T-helper 2 cell treated with Interferon-gamma antibody and Interleukin-4, amounts not matched to agents 5 μg/mL and 100 μg/mL, for 36 hours (primary cell): ENCODE measurements at regions not wholly inside any gene's neighbourhood (a gene's known extent, or its start where the extent isn't known, plus 50 kb on each side); places are given as distances from the start of the nearest gene placed in this dataset.

ENCODE experiments used
- DNase-seq: peaks from one replicate; pipeline ENCODE4 v3.0.0; 2021; ENCODE audit warnings: low spot score
- H3K27ac Mint-ChIP-seq: one replicate; pipeline ENCODE4 v1.8.0; 2021; ENCODE audit warnings: mild to moderate bottlenecking, mixed read lengths
- H3K27me3 Mint-ChIP-seq: one replicate; pipeline ENCODE4 v1.8.0; 2021; ENCODE audit warnings: low read depth, mixed read lengths
- H3K36me3 Mint-ChIP-seq: one replicate; pipeline ENCODE4 v1.8.0; 2021; ENCODE audit warnings: low read depth, mixed read lengths
- H3K4me1 Mint-ChIP-seq: one replicate; pipeline ENCODE4 v1.8.0; 2021; ENCODE audit warnings: low read depth, mixed read lengths
- H3K4me3 Mint-ChIP-seq: one replicate; pipeline ENCODE4 v1.8.0; 2022; ENCODE audit warnings: mild to moderate bottlenecking, moderate library complexity, mixed read lengths
- H3K9me3 Mint-ChIP-seq: one replicate; pipeline ENCODE4 v1.8.0; 2021; ENCODE audit warnings: mixed read lengths

DNA sequence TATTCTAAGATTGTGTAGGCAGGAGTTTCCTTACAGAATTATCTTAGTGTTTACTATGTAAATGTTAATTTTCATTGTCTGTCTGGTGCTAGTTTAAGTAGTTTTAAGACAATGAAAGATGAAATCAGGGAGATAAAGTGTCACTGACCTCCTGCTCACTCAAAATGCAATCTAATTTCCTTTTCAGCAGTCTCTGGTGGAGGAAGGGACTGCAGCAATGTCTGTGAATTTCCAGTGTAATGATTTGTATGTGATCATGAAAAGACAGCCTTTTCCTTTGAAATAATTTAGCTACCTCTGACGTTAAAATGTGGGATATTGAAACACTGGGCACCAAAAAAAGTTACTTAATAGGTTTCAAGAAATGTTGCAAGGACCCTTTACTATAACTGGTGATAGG, 779.7 kb upstream of the FLRT2 start:
- H3K9me3 Mint-ChIP-seq, result peaks cover 20% of the 10 kb centered on the region
- DNase-seq, result no peak
- no peaks in the 10 kb centered on the region for H3K36me3 Mint-ChIP-seq
- no peak overlapping the region for H3K27ac Mint-ChIP-seq
- no peak overlapping the region for H3K4me3 Mint-ChIP-seq
- H3K27me3 Mint-ChIP-seq, result no peaks in the 10 kb centered on the region
- H3K4me1 Mint-ChIP-seq, result no peaks in the 10 kb centered on the region

DNA sequence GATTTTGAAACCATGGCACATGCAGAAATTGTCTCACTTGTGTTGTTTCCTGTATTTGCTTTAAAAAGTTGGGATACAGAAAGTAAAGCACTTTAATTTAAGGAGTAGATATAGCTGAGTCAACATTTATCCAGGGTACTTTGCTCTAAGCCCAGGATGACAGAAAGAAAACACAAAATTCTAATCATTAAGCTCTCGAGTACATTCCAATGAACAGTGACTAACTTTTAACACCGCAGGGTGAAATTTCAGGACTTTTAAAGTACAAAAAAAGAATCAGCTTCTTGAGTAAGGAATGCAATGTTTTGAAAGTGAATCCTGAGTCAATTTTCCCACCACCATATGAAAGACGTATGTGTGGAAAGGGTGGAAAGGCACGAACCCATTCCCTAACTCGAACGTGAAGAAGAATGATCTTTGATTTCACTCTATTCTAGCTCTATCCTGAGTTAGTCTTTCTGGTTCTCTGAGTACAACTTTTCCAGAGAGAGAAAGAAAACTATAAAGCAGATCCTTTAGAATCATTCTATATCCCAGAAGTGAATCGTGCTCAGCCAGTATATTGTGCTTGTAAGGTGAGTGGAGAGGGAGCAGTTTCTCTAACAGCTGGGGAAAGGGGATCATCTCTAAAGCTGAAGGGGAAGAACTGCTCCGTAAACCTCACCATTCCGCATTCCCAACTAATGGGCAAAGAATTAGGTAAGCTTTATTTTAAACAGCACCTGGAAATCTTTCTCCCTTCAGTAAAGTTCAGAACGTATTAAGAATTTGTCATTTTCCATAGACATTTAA, 779.0 kb upstream of the FLRT2 start:
- Mint-ChIP-seq H3K27me3 (no peaks in the 10 kb centered on the region), H3K4me1 (no peaks in the 10 kb centered on the region), H3K36me3 (no peaks in the 10 kb centered on the region), H3K27ac (no peak overlapping the region), H3K9me3 (peaks cover 24% of the 10 kb centered on the region), H3K4me3 (no peak overlapping the region)
- DNase-seq, result no peak

DNA sequence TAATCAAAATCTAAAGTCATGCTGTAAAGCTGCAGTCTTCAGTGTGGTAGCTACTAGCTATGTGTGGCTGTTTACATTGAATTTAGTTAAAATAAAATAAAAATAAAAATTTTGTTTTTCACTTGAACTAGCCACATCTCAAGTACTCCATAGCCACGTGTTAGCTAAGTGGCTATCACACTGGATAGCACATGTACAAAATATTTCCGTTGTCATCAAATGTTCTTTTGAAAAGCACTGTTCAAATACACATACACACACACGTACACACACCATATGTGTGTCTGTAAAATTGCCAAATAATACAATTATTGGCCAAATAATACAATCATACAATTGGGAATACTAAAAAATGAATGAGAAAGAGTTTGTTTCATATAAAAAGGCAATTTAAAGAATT, 778.2 kb upstream of the FLRT2 start:
- H3K27ac Mint-ChIP-seq, result no peak overlapping the region
- H3K4me1 Mint-ChIP-seq, result no peaks in the 10 kb centered on the region
- H3K4me3 Mint-ChIP-seq, result no peak overlapping the region
- peaks cover 24% of the 10 kb centered on the region for H3K9me3 Mint-ChIP-seq
- no peaks in the 10 kb centered on the region for H3K36me3 Mint-ChIP-seq
- no peaks in the 10 kb centered on the region for H3K27me3 Mint-ChIP-seq
- DNase-seq, result no peak

DNA sequence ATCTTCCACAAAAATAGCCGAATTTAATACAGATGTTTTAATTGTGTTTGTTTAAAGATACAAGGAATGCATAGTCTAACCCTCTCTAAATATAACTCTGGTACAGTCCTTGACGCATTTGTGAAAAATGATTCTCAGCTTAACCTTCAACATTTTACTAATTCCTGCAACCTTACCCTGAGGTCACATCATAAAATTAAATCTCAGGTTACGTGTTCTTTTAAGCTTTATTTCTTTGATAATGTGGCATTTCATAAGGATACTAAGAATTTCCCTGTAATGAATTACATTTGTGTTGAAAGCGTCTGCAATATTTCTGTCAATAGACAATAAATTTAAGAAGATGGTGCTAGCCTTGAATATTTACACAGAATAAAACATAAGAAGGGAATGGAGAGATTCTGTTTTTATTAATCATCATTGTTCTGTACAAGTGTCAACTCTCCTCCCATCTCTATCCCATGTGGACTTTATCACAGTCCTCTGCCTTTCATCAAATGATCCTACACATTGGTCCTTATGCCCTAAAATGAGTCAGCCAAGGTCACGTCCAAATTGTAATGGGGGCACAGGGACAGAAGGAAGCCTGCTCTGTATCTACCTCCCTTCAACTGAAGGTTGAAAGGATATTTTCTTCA, 769.3 kb upstream of the FLRT2 start:
- H3K27me3 Mint-ChIP-seq, result no peaks in the 10 kb centered on the region
- no peak overlapping the region for H3K27ac Mint-ChIP-seq
- no peak for DNase-seq

DNA sequence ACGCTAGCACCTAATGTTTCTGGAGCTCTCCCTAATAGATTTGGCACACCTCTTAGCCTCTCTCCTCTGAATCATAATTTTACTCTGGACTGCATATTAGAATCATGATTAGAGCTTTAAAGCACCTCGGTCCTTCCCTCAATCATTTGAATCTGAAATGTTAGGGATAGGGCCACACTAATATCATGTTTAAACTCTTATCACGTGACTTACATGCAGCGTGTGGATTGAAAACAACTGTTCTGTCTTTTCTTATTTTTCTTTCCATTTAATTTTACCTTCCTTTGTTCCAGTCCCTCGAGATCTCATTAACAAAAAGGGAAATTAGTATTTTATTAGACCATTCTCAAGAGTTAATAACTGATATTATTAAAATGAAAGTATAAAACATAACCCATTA, 762.5 kb upstream of the FLRT2 start:
- Mint-ChIP-seq H3K27ac (no peak overlapping the region), H3K27me3 (no peaks in the 10 kb centered on the region), H3K36me3 (no peaks in the 10 kb centered on the region), H3K4me3 (no peak overlapping the region), H3K4me1 (no peaks in the 10 kb centered on the region), H3K9me3 (peaks cover 33% of the 10 kb centered on the region)
- no peak for DNase-seq

More for the DNA sequence above, 769.3 kb upstream of the FLRT2 start:
- H3K36me3 Mint-ChIP-seq, result no peaks in the 10 kb centered on the region
- H3K4me1 Mint-ChIP-seq, result no peaks in the 10 kb centered on the region
- H3K4me3 Mint-ChIP-seq, result no peak overlapping the region
- peaks cover 30% of the 10 kb centered on the region for H3K9me3 Mint-ChIP-seq

DNA sequence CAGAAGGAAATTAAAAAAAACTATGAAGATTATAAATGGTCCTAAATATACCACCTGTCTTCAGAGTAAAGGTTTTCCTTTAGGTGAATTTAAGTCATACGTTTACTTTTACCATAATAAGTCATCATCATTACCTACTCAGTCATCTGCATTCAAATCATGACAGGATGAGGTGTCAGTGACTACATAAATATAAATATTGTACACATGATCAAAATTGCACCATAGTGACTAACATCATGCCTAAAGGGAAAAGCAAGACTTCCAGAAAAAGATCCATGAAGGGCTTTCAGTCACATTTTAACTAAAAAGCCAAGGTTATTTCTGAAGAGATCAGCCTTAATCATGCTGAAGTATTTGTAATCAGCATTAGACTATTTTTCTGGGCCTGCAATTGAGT, 759.9 kb upstream of the FLRT2 start:
- peaks cover 32% of the 10 kb centered on the region for H3K9me3 Mint-ChIP-seq
- no peaks in the 10 kb centered on the region for H3K4me1 Mint-ChIP-seq
- no peaks in the 10 kb centered on the region for H3K27me3 Mint-ChIP-seq
- H3K27ac Mint-ChIP-seq, result no peak overlapping the region
- no peak overlapping the region for H3K4me3 Mint-ChIP-seq
- no peak for DNase-seq
- no peaks in the 10 kb centered on the region for H3K36me3 Mint-ChIP-seq

DNA sequence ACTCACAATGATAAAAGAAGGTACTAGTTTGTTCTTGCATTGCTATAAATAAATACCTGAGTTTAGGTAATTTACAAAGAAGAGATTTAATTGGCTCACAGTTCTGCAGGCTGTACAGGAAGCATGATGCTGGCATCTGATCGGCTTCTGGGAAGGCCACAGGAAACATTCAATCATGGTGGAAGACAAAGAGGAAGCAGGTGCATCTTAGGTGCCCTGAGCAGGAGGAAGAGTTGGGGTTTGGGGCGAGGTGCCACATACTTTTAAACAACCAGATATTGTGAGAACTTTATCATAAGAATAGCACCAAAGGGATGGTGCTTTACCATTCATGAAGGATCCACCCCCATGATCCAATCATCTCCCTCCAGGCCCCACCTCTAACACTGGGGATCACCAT, 752.6 kb upstream of the FLRT2 start:
- DNase-seq, result no peak
- H3K4me1 Mint-ChIP-seq, result no peaks in the 10 kb centered on the region
- no peak overlapping the region for H3K27ac Mint-ChIP-seq
- H3K9me3 Mint-ChIP-seq, result peaks cover 37% of the 10 kb centered on the region
- no peaks in the 10 kb centered on the region for H3K36me3 Mint-ChIP-seq
- H3K4me3 Mint-ChIP-seq, result no peak overlapping the region
- H3K27me3 Mint-ChIP-seq, result no peaks in the 10 kb centered on the region

DNA sequence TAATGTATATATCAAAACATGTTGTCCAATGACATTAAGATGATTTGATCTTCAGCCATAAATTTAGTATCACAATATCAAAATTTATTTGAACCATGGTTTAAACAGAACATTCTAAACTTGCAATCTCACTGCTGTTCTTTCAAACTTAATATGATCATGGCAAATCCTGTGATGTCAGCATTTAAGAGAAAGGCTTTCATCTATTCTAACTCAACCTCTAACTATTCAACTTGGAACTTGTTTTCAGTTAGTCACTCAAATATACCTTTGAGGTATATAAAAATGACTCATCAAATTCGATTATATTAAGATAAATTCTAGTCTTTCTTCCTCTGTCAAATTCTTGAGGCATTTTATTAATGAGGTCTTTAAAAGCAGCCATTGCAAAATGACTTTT, 747.0 kb upstream of the FLRT2 start:
- Mint-ChIP-seq H3K9me3 (peaks cover 28% of the 10 kb centered on the region), H3K27ac (no peak overlapping the region), H3K4me3 (no peak overlapping the region), H3K4me1 (no peaks in the 10 kb centered on the region), H3K36me3 (no peaks in the 10 kb centered on the region), H3K27me3 (no peaks in the 10 kb centered on the region)
- no peak for DNase-seq

DNA sequence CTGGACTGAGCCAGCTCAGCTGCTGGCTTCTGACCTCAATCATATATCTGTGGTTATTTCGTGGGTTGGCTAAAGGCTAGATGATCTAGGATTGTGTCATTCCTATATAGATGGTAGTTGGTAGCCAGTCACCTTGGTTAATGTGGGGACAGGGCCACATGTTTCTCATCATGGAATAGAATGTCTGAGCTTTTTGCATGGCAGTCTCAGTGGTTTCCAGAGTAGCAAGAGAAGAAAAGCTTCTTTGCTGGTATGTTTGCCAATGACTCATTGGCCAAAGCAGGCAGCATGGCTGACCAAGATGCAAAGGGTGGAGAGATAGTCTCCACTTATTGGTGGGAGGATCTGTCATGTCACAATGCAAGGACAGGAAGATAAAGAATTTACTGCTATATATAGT, 746.4 kb upstream of the FLRT2 start:
- H3K36me3 Mint-ChIP-seq, result no peaks in the 10 kb centered on the region
- no peak for DNase-seq
- H3K9me3 Mint-ChIP-seq, result peaks cover 28% of the 10 kb centered on the region
- no peak overlapping the region for H3K4me3 Mint-ChIP-seq
- H3K4me1 Mint-ChIP-seq, result no peaks in the 10 kb centered on the region
- H3K27me3 Mint-ChIP-seq, result no peaks in the 10 kb centered on the region
- H3K27ac Mint-ChIP-seq, result no peak overlapping the region

DNA sequence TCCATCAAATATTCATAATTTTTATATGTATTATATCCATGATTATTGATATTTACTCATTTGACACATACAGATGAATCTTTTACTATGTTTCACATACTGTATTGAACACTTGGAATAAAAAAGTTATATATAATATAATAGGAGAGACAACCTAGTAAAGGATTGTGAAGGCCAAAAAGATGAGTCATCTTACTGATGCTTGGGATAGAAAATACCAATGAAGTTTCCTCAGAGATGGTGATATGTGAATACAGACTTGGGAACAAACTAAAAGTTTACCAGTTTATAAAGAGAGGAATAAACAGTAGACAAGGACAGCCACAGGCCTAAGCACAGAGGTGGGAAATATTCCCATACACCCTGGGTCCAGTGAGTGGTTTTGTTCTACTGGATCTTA, 743.9 kb upstream of the FLRT2 start:
- Mint-ChIP-seq H3K36me3 (no peaks in the 10 kb centered on the region), H3K4me1 (no peaks in the 10 kb centered on the region)
- no peak for DNase-seq

DNA sequence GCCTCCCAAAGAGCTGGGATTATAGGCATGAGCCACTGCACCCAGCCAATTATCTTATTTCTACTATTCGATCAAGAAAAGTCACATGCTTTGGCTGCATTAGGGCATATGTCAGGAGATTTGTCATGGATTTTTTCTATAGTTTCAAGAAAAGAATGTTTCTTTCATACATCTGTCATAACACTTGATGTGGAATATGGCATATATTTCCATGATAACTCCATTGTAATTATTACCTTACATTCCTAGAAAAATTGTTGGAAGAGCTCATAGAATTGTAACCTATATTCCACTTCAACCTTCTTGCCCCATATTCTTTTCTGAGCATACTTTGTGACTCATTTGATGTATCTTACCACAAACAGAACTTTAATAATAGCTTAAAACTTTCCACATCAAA, 740.9 kb upstream of the FLRT2 start:
- H3K4me1 Mint-ChIP-seq, result no peaks in the 10 kb centered on the region
- no peak for DNase-seq

More for the DNA sequence above, 743.9 kb upstream of the FLRT2 start:
- Mint-ChIP-seq H3K27me3 (no peaks in the 10 kb centered on the region), H3K9me3 (peaks cover 20% of the 10 kb centered on the region), H3K27ac (no peak overlapping the region), H3K4me3 (no peak overlapping the region)

DNA sequence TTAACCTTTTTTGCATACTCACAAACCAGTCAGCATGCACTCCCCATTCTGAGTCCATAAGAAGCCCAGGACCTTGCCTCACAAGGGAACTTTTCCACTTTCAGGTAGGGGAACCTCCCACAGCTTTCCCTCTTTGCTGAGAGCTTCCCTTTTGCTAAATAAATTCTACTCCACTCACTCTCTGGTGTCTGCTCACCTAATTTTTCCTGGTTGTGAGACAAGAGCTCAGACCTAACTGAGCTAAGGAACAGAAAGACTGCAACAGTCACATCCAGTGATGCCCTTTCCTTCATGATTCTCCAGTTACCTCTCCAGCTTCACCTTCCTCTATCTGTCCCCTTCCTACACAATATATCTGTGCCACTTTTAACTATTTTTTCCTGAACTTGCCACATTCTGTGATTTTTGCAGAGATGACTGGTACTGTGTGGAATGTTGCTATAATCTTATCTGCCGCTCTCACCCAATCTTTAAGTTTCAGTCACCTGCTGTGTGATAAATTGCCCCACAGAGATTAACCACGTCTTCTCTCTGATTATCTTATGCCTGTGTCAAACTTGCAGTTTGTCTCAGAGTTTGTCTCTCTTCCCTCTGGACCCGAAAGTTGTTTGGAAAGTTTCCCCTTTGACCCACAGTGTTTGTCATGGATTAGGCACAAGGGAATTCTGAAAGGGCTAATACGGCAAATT, 737.1 kb upstream of the FLRT2 start:
- Mint-ChIP-seq H3K27ac (no peak overlapping the region), H3K27me3 (no peaks in the 10 kb centered on the region), H3K4me1 (no peaks in the 10 kb centered on the region), H3K36me3 (no peaks in the 10 kb centered on the region), H3K9me3 (peaks cover 31% of the 10 kb centered on the region), H3K4me3 (no peak overlapping the region)
- no peak for DNase-seq

More for the DNA sequence above, 740.9 kb upstream of the FLRT2 start:
- Mint-ChIP-seq H3K27ac (no peak overlapping the region), H3K36me3 (no peaks in the 10 kb centered on the region), H3K4me3 (no peak overlapping the region), H3K27me3 (no peaks in the 10 kb centered on the region), H3K9me3 (peaks cover 21% of the 10 kb centered on the region)

DNA sequence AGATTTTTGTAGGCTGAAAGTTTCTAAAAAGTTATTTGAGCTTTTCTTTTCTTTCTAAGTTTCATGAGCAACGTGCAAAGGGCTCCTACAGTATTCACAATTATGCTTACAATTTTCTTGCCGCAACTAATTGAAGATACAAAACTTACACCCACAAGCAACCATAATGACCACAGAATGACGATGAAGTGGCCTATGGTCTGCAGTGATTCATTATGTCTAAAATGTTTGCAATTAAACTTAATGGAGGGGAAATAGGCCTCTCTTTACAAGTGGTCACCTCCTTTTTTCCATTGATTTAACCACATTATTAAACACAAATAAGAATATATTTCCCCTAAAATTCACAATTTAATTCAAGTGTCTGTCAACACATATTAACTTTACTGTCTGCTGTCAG, 732.6 kb upstream of the FLRT2 start:
- Mint-ChIP-seq H3K4me1 (no peaks in the 10 kb centered on the region), H3K27me3 (no peaks in the 10 kb centered on the region), H3K4me3 (no peak overlapping the region), H3K9me3 (peaks cover 38% of the 10 kb centered on the region), H3K27ac (no peak overlapping the region), H3K36me3 (no peaks in the 10 kb centered on the region)
- DNase-seq, result no peak

DNA sequence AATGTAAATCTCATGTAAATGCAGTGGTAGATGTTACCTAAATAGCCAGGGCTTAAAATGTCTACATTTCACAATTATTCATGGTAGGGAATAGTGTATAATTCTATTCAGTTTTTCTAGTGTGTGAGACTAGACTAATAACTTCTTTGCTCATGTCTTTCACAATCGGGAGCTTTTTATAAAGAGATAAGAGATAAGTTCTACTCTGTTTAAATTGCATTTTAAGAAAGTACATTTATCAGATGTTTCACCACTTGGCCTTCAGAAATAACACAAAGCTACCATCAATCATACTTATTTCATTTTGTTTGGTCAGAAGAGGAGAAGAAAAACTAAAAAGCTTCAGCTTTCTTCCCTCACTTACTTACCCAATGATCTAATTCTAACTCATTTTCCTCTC, 725.5 kb upstream of the FLRT2 start:
- H3K4me1 Mint-ChIP-seq, result no peaks in the 10 kb centered on the region
- H3K27me3 Mint-ChIP-seq, result no peaks in the 10 kb centered on the region
- no peaks in the 10 kb centered on the region for H3K36me3 Mint-ChIP-seq
- peaks cover 28% of the 10 kb centered on the region for H3K9me3 Mint-ChIP-seq
- no peak overlapping the region for H3K4me3 Mint-ChIP-seq
- DNase-seq, result no peak
- H3K27ac Mint-ChIP-seq, result no peak overlapping the region
